Progenitor cell of endocrine pancreas (in vitro differentiated cells): ENCODE measurements at regions not wholly inside any gene's neighbourhood (a gene's known extent, or its start where the extent isn't known, plus 50 kb on each side); places are given as distances from the start of the nearest gene placed in this dataset.

Experiments used
- DNase-seq: peaks from one replicate; pipeline ENCODE4 v3.0.0; 2021; ENCODE audit warnings: low spot score; ENCODE audit not compliant: unreplicated experiment
- H3K27ac Mint-ChIP-seq: 2 replicates; pipeline ENCODE4 v1.8.0; 2021; ENCODE audit warnings: mild to moderate bottlenecking, moderate library complexity, mixed read lengths
- H3K27me3 Mint-ChIP-seq: 2 replicates; pipeline ENCODE4 v1.8.0; 2021; ENCODE audit warnings: mixed read lengths
- H3K36me3 Mint-ChIP-seq: 2 replicates; pipeline ENCODE4 v1.8.0; 2022; ENCODE audit warnings: mixed read lengths; ENCODE audit not compliant: insufficient read depth
- H3K4me1 Mint-ChIP-seq: 2 replicates; pipeline ENCODE4 v1.8.0; 2021; ENCODE audit warnings: low read depth, mixed read lengths
- H3K4me3 Mint-ChIP-seq: 2 replicates; pipeline ENCODE4 v1.8.0; 2021; ENCODE audit warnings: low read depth, mild to moderate bottlenecking, moderate library complexity, mixed read lengths
- H3K9me3 Mint-ChIP-seq: 2 replicates; pipeline ENCODE4 v1.8.0; 2021; ENCODE audit warnings: low read depth, mixed read lengths
- TF ChIP-seq, protein P1 (sequence below): fragments of 200-600 bp; sonication (generic); IDR thresholded peaks from one replicate; pipeline ENCODE4 v1.5.0; 2021; ENCODE audit warnings: antibody characterized with exemption, mild to moderate bottlenecking; ENCODE audit not compliant: unreplicated experiment

DNA sequence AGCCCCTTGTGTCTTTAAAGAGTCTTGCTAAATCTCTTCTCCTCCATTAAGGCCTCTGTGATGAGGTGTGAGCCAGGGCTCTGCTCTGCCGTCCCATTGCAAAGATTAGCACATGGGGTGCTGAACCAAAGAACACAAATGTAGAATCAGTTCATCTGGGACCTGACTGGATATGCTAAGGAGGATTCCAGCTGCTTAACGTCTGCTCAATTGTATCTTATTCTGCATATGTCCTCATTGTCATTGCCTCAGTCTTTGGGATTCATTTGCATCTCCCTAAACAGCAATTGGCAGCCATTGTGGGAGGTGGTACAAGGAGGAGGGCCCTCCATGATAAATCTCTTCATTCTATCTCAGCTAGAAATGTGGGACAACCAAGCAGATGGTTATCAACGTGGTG is 106.3 kb upstream of the ADAMTS18 start:
- Mint-ChIP-seq H3K36me3 (no peaks in the 10 kb centered on the region), H3K27ac (no peak overlapping the region), H3K4me1 (peaks cover 5% of the 10 kb centered on the region), H3K27me3 (peaks cover 23% of the 10 kb centered on the region), H3K4me3 (no peak overlapping the region), H3K9me3 (no peaks in the 10 kb centered on the region)
- DNase-seq: no peak
- TF ChIP-seq, protein P1, sequence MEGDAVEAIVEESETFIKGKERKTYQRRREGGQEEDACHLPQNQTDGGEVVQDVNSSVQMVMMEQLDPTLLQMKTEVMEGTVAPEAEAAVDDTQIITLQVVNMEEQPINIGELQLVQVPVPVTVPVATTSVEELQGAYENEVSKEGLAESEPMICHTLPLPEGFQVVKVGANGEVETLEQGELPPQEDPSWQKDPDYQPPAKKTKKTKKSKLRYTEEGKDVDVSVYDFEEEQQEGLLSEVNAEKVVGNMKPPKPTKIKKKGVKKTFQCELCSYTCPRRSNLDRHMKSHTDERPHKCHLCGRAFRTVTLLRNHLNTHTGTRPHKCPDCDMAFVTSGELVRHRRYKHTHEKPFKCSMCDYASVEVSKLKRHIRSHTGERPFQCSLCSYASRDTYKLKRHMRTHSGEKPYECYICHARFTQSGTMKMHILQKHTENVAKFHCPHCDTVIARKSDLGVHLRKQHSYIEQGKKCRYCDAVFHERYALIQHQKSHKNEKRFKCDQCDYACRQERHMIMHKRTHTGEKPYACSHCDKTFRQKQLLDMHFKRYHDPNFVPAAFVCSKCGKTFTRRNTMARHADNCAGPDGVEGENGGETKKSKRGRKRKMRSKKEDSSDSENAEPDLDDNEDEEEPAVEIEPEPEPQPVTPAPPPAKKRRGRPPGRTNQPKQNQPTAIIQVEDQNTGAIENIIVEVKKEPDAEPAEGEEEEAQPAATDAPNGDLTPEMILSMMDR: no peak

DNA sequence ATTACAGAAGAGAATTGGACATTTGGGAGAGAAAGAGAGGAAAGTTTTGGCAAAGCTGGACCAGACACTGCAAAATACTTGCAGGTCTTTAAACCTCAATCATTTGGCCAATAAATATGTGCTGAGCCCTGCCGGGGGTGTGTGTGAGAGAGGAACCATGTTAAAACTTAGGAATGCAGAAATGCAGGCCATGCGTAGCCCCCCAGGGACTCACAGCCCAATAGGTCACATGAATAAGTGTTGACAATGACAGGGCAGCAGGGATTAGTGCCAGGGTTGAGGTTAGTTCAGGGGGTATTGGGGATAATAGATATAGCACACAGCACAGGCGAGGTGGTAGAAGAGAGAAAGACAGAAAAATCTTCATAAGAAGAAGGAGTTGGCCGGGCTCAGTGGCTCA is 113.3 kb upstream of the ADAMTS18 start:
- Mint-ChIP-seq H3K27me3 (peaks cover 46% of the 10 kb centered on the region), H3K27ac (no peak overlapping the region), H3K9me3 (no peaks in the 10 kb centered on the region), H3K4me1 (no peaks in the 10 kb centered on the region), H3K36me3 (no peaks in the 10 kb centered on the region), H3K4me3 (no peak overlapping the region)
- TF ChIP-seq, protein P1: no peak
- DNase-seq: no peak

DNA sequence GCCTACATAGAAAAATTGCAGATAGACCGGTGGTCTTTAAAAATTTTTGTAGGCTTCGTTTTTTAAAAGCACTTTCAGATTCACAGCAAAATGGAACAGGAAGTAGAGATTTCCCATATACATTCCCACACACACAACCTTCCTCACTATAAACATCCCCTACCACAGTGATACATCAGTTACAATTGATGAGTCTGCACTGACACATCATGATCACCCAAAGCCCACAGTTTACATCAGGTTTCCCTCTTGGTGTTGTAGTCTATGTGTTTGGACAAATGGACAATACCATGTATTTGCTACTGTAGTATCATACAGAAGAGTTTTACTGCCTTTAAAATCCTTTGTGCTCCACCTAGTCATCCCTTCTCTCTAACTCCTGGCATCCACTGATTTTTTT is 113.9 kb upstream of the ADAMTS18 start:
- Mint-ChIP-seq H3K36me3 (no peaks in the 10 kb centered on the region), H3K4me1 (no peaks in the 10 kb centered on the region), H3K27me3 (peaks cover 43% of the 10 kb centered on the region), H3K27ac (no peak overlapping the region), H3K4me3 (no peak overlapping the region), H3K9me3 (no peaks in the 10 kb centered on the region)
- TF ChIP-seq, protein P1: no peak
- no peak for DNase-seq

DNA sequence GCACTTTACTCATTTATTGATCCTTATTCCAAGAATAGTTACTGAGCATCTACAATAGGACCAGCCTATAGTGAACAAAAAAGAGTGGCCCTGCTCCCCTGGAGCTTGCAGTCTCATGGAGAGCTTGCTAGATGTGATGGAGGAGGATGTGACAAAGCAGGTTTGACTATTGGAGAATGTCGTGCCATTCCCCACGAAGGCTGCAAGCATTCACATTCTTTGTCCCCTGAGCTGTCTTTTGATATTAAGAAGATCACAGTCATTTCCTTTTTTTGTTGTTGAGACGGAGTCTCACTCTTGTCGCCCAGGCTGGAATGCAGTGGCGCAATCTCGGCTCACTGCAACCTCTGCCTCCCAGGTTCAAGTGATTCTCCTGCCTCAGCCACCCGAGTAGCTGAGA is 115.0 kb upstream of the ADAMTS18 start:
- no peak overlapping the region for H3K27ac Mint-ChIP-seq
- DNase-seq: no peak
- H3K9me3 Mint-ChIP-seq: no peaks in the 10 kb centered on the region
- H3K4me3 Mint-ChIP-seq: no peak overlapping the region
- H3K27me3 Mint-ChIP-seq: peaks cover 39% of the 10 kb centered on the region
- no peaks in the 10 kb centered on the region for H3K4me1 Mint-ChIP-seq
- no peaks in the 10 kb centered on the region for H3K36me3 Mint-ChIP-seq
- TF ChIP-seq, protein P1: no peak

DNA sequence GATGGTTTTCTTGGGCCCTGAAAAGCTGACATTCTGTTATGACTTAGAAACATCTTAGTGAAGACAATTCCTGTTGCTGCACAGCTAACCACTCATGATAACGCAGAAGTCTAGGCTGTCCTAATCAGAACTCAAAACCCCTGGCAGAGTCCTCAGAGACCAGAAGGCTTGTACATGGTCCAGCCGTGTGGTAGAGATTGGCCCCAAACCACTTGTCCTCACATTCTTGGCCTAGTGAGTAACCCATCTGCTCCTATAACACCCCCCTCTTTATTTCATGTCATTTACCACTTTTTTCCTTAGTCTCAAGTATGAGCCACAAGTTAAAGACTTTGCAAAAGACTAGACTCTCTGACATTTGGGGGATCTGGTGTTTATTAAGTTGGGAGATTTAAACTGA is 116.5 kb upstream of the ADAMTS18 start:
- DNase-seq: no peak
- H3K4me1 Mint-ChIP-seq: no peaks in the 10 kb centered on the region
- no peak overlapping the region for H3K4me3 Mint-ChIP-seq
- no peak overlapping the region for H3K27ac Mint-ChIP-seq
- H3K27me3 Mint-ChIP-seq: peaks cover 35% of the 10 kb centered on the region
- H3K9me3 Mint-ChIP-seq: no peaks in the 10 kb centered on the region
- no peaks in the 10 kb centered on the region for H3K36me3 Mint-ChIP-seq
- TF ChIP-seq, protein P1: no peak

DNA sequence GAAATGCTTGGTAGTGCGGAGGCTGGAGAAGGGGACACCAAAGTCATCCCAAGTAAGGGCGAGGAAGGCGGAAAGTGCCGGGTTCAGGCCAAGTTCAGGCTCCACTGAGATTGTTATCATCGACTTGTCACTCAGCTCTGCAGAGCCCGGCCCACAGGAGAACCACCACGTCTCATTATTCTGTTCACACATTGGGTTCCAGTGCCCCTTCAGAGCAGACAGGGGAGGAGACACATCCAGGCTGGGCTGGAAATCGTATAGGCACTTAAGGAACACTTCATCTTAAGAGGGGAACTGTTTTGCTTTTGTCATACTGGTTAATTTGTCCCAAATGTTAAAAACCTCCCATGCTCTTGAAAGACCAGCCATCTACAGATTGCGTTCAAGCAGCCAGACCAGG is 118.3 kb upstream of the ADAMTS18 start:
- no peak for DNase-seq
- Mint-ChIP-seq H3K27ac (no peak overlapping the region), H3K4me3 (no peak overlapping the region), H3K36me3 (no peaks in the 10 kb centered on the region), H3K27me3 (peaks cover 25% of the 10 kb centered on the region), H3K9me3 (no peaks in the 10 kb centered on the region), H3K4me1 (no peaks in the 10 kb centered on the region)
- TF ChIP-seq, protein P1: no peak
